H1 (cell line): ENCODE measurements at regions not wholly inside any gene's neighbourhood (a gene's known extent, or its start where the extent isn't known, plus 50 kb on each side); places are given as distances from the start of the nearest gene placed in this dataset.

Source experiments
- FOSL1 ChIP-seq: IDR thresholded peaks from 2 replicates; pipeline ENCODE4 v1.6.1; 2011; ENCODE audit warnings: mild to moderate bottlenecking, low read depth, low read length, moderate library complexity; ENCODE audit not compliant: insufficient read depth
- GABPA ChIP-seq: IDR thresholded peaks from 2 replicates; pipeline ENCODE4 v1.6.1; 2011; ENCODE audit warnings: mild to moderate bottlenecking, low read length, moderate library complexity, borderline replicate concordance; ENCODE audit not compliant: insufficient read depth
- TF ChIP-seq, protein P1 (sequence below), 3 experiments: IDR thresholded peaks; 1 replicate in 2 of 3; 2 replicates in 1 of 3; pipeline versions ENCODE4 v1.5.1 to v1.6.1; 2011; ENCODE audit warnings: low read length in 3 of 3, mild to moderate bottlenecking in 3 of 3, inconsistent platforms in 2 of 3, low read depth in 1 of 3, moderate library complexity in 1 of 3; ENCODE audit not compliant: insufficient read depth in 1 of 3; ENCODE audit errors: control extremely low read depth in 1 of 3

GRCh38 chr1:194194724-194195123, 1008.3 kb upstream of the B3GALT2 start (continued):
- TF ChIP-seq, protein P1, sequence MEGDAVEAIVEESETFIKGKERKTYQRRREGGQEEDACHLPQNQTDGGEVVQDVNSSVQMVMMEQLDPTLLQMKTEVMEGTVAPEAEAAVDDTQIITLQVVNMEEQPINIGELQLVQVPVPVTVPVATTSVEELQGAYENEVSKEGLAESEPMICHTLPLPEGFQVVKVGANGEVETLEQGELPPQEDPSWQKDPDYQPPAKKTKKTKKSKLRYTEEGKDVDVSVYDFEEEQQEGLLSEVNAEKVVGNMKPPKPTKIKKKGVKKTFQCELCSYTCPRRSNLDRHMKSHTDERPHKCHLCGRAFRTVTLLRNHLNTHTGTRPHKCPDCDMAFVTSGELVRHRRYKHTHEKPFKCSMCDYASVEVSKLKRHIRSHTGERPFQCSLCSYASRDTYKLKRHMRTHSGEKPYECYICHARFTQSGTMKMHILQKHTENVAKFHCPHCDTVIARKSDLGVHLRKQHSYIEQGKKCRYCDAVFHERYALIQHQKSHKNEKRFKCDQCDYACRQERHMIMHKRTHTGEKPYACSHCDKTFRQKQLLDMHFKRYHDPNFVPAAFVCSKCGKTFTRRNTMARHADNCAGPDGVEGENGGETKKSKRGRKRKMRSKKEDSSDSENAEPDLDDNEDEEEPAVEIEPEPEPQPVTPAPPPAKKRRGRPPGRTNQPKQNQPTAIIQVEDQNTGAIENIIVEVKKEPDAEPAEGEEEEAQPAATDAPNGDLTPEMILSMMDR (IDR thresholded peaks at IDR 0.05; ENCODE audit: control extremely low read depth in 1 of 3, insufficient read depth in 1 of 3, low read depth in 1 of 3, low read length in 3 of 3): no peak
- no peak for TF ChIP-seq GABPA
- no peak for TF ChIP-seq FOSL1
